K562 (cell line): ENCODE measurements at regions not wholly inside any gene's neighbourhood (a gene's known extent, or its start where the extent isn't known, plus 50 kb on each side); places are given as distances from the start of the nearest gene placed in this dataset.

ENCODE experiments used
- HDAC2 ChIP-seq: fragments of 450-650 bp; IDR thresholded peaks from 2 replicates; pipeline ENCODE4 v1.6.1; 2016; ENCODE audit warnings: mild to moderate bottlenecking
- ZC3H8 ChIP-seq: fragments of 450-650 bp; IDR thresholded peaks from 2 replicates; pipeline ENCODE4 v1.6.1; 2017

- no peak for TF ChIP-seq HDAC2
- no peak for TF ChIP-seq ZC3H8
Observed at GRCh38 chr7:46291050-46291438, 370.0 kb upstream of the IGFBP3 start.
